OCI-M1 (cell line): ENCODE measurements at regions not wholly inside any gene's neighbourhood (a gene's known extent, or its start where the extent isn't known, plus 50 kb on each side); places are given as distances from the start of the nearest gene placed in this dataset.
"Not testable (repeated sequence)": the region's sequence is repeated elsewhere in the genome, so short reads cannot be mapped to it uniquely, and the experiment has no call there.

Source experiments
- DNase-seq: peaks from one replicate; lab custom pipeline; 2025; lab: John Stamatoyannopoulos, UW

DNA sequence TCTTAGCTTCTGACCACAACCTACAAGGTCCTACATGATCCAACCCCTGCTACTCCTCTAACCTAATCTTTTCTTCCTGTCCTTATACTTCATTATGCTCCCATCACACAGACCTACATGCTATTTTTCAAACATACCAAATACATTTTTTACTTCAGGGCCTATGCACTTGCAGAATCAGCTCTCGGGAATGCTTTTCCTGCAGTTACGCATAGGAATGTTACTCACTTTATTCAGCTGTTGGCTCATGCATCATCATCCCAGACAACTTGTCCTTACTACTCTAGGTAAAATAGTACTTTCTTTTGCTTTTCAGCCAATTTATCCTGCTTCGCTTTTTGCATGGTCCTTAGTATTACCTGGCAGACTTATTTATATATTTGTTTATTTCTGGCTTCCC, 105.6 kb downstream of the OXSM start:
- no peak for DNase-seq

DNA sequence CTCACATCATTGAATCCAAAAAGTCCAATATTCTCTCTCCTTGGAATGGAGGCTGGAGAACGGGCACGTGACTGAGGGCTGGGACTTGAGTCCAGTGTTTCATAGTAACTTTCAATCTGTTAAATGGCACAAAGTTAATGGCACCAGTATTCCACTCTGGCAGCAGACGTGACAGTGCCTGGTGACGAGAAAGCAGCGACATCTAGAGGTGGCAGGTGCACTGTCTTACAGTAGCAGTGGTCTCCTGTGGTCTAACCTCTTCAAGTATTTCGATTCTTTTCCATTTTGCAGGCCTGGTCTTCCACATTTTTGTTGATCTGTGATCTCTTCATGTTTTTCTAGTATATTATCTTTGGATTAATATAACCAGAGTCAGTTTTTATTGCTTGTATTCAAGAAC, 107.1 kb downstream of the OXSM start:
- DNase-seq: peak; percentile 63

DNA sequence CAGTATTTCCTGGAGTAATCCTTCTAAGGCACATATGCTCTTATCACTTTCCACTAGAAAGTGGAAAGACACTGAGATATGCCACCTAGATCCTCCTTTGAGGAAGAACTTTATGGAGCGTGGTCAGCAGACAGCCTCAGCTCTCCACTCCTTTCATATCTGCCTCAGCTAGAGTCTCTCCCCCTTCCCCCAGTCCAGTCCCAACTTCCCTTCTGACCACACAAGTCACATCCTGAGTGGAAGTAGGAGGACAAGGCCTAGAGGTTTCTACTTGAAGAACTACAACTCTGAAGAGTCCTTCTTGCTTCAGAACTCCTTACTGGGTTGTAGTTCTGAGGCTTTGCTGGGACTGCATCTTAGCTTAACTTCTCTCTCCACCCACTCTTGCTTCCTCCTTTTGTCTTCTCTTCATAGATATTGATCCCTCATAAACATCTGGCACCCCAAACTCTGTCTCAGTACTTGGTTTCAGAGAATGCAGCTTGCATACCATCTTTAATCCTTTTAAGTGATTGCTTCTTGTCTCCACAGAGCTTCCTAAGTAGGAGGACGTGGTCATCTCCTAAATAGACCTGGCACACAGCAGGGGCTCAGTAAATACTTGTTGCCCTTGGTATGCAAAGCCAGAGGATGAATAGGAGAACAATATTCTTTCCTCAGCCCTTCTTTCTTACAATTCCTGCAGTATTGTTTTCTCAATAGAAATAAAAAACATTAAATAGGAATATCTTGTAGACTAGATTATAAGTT, 109.6 kb downstream of the OXSM start:
- DNase-seq: peak; percentile 3

DNA sequence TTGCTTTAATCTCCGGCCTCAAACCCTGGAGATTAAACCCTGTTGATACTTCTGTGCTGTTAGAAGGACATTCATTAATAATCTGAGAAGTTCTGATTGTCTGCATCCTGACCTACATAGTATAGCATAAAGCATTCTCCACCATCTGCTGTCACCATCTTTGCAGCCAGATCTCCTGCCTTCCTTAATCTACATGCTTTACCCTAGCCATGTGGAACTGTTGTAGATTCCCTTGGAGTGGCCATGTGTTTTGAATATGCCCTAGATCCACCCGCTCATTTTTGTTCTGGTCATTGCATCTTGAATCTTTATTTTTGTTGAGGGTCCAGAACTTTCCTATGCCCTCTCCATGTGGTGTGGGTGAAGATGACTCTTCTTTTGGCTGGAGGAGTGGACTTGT, 110.3 kb downstream of the OXSM start:
- no peak for DNase-seq

DNA sequence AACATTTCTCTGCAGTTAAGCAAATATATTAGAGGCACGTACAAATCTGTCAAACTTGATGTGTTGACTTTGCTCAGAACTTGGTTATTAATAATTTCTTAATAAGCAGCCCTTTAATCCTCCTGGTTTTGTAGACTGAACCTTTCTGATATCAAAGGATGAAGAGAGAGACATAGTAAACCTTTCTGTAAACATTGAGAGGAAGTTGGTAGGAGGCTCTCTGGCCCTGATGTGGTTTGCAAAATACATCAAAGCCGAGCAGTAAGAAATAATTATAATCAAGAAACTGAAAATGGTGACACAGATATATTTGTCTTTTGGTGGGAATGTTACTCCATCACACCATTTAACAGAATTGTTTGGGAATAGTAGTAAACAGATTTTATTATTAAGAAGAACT, 111.9 kb downstream of the OXSM start:
- DNase-seq: no peak

DNA sequence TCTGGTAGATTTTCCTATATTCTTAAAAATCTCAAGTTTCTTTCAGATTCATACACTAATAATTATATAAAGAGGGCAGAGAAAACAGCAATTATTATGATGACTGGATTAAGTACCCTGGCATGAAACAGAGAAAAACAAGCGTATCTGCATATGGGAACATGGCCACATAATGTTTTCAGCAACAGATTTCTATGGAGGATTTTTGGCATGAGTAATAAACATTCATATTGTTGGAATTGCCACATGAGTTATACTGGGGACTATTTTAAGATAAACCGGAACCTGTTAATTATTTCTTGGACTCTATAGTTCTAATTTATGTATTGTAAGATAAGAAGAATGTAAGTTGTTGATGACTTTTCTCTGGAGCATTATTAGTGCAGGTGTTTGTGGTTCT, 112.7 kb downstream of the OXSM start:
- DNase-seq: no peak

DNA sequence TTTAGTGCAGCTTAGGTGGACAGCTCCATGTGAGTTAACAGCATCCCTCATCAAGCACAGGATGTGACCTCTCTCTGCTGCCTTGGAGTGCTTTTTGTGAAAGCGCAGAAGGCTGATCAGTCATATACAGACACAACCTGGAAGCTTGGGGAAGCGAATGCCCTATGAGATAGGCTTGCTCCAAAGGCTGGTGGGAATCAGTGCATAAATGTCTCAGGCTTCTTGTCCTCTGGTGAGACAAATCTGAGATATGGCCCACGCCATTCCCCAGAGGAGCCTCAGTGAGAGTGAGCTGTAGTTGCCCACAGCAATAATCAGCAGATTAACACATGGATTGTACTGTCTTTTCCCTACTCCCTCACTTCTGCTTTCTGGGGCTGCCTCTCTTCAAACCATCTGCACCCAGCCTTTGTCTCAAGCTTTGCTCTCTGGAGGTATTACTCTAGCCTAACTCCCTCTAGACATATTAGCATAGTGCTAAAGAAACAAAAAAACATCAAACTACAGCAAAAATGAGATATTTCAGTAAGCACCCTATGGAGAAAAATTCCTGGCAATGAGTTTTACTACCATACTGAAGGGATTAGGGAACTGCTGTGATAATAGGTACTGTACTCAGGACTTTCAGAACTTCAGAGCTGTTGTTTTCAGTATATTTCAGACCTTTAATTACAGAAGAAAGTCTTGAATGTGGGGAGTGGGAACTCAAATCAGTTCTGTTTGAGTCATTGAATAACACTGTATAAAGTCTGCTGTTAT, 113.7 kb downstream of the OXSM start:
- peak; percentile 65 for DNase-seq

DNA sequence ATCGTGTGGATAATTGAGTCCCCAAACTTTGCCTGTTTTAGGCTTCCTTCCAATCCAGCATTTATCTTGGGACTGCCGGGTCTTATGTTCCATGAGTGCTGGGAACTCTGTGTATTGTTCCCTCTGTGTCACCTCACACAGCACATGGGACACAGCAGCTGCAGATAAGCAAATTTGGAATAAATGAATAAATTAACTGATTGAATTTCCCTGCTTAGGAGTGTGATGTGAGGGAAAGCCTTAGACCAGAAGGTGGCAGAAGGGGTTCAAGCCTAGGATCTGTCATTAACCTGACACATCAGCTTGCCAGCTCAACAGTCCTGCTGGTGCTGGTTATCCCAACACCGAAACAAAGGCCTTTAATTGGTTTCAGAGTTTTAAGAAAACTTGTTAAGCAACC, 114.3 kb downstream of the OXSM start:
- DNase-seq: peak; percentile 46

DNA sequence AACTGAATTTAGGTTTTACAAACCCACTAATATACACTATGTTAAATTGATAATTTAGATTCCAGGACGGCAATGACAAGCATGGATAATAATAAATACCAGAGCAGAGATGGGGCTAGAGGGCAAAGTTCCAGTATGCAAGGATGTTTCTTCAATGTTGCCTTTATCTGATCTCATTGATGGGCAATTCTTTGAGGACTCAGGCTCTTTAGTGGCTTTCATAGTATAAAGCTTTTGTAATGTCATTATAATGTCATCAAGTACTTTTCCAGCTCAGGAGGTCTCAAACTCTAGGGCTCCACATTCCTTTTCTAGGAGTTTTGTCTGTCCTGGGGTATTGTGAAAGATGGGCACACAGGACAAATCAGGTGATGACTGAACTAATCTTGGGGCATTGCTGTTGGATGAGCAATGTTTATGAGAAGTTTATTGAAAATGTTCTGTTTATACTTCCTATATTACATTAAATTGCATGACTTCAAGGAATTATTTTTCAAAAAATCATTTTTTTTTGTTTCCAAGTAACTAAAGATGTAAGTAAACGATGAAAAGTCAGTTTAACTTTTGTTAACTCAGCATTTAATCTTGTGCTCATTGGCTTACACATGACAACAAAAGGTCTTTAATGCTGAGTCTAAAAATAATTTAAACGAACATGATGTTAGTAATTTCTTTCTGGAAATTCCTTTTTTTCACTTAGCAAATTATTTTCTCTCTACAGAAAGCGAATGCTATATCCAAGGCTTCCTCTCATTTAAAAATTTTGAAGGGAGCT, 116.4 kb downstream of the OXSM start:
- no peak for DNase-seq

DNA sequence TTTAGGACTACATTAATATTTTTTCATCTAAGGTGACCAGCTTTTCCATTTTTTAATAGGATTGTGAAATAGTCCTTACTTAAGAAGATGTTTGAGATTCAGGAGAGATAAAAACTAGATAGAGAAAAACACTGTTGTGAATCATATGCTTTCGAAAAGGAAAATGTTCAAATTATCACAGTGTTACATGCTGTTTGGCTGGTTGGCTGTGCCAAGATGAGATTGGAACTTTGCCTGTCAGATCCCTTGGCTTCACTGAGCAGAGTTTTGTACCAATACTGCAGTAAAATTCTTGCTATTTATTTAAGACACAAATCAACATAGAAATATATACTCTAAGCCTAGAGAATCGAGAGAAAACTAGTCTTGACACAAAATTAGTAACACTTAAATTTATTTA, 117.2 kb downstream of the OXSM start:
- DNase-seq: no peak

DNA sequence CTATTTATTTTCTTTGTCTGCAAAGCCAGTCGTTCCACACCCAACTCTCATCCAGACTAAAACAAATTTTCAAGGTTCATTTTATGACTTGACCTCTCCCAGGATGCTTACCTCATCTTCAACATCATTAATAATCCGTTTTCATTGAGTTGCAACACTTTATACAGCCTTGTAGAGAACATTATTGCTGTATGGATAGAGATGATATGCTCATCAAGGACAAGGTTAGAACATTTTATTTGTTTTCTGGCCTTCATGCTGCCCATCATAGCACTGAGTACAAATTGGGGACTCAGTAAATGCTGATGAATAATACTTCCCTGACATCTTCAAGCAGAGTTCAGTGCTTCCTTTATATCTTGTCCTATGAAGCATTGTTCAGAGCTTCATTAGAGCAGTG, 120.2 kb downstream of the OXSM start:
- DNase-seq: no peak

DNA sequence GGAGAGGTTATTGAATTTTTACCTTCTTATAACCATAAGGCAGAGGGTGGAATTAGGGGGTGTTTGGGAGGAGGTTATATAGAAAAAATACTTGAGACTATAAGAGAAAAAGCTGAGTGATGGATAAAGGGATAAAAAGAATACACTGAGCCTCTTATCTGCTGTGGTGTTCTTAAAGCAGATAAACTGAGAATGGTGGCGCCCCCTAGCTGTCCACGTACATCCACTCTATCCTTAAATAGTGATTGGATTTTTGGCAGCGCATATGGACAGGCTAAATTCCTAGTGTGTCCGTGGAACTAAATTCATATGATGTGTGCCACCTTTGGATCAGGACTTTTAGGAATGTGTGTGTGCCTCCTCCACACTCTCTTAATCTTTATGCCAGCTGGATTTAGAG, 121.1 kb downstream of the OXSM start:
- peak; percentile 60 for DNase-seq

DNA sequence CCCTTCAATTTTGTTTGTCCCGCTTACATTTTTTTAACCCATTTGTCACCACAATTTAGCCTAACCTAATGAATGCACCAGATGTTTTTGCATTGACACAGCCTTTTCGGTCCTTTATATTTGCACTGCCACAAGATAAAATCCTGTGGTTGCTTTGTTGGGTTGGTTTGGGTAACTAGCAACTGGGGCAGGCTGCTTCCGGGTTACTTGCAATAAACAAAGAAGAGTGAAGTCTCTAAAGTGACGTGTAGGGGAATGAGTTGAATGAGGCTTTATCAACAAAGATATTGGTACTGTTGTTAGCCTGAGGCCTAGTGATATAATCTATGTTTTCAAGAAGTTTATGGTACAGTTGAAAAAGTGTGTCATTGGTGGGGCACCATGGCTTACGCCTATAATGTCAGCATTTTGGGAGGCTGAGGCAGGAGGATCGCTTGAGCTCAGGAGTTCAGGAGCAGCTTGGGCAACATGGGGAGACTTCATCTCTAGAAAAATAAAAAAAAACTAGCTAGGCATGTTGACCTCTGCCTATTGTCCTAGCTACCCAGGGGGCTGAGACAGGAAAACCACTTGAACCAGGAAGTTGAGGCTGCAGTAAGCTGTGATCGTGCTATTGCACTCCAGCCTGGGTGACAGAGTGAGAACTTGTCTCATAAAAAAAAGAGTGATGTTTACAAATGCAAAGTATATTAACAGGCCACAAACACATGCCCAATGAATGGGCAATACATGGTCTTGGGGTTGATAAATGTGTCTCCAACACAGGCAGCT, 121.8 kb downstream of the OXSM start:
- DNase-seq: no peak

DNA sequence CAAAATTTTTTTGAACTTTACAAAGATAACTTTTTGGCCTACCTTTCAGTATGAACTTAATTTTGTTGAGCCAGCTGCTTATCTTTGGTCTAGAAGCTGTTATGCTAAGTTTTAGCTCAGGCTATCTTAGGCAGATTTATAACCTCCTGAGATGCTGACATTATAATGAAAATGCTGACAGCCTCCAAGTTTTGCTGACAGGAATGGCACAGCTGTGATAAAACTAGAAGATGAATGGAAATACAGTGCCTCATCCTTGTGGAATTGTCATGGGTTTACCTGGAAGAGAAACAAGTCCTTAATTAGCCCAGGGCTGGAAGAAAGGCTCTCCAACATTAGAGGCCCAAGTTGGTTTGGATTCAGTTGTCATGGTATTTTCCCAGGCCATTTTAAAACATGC, 123.3 kb downstream of the OXSM start:
- no peak for DNase-seq

DNA sequence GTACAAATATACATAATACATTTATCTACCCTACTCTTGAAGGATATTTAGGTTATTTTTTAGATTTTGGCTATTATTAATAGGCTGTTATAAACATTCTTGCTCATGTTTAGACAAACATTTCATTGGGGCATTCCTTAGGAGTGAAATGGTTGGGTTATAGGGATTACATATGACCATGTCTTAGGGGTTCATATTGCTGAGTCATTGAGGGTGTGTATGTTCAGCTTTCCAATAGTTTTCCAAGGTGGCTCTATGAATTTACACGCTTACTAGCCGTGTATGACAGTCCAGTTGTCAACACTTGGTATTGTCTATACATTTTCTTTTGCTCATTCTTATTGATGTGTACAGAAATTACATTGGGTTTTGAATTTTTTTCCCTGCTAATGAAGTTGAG, 125.8 kb downstream of the OXSM start:
- no peak for DNase-seq

DNA sequence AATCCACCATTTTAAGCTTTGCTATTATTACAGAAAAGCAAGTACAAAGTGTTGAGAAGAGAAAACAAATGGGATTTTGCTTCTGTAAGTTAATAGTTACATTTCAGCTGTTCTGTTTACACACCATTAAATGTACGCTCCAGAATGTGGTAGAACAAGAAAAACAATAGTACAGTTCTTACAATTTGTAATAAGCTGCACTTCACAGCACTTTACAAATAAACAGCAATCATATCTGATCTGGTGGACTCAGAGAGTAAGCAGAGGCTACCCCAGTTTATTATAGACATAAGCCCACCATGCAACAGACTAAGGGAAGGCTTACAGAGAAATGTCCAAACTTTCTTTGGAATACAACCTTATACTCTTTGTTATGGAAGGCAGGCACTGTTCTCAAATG, 126.4 kb downstream of the OXSM start:
- no peak for DNase-seq

DNA sequence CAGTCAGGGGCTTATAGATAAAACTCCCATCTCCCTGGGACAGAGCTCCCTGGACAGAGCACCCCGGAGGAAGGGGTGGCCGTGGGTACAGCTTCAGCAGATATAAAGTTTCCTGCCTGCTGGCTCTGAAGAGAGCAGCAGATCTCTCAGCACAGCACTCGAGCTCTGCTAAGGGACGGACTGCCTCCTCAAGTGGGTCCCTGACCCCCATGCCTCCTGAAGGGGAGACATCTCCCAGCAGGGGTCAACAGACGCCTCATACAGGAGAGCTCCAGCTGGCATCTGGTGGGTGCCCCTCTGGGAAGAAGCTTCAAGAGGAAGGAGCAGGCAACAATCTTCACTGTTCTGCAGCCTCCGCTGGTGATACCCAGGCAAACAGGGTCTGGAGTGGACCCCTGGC, 142.1 kb downstream of the OXSM start:
- not testable (repeated sequence) for DNase-seq

DNA sequence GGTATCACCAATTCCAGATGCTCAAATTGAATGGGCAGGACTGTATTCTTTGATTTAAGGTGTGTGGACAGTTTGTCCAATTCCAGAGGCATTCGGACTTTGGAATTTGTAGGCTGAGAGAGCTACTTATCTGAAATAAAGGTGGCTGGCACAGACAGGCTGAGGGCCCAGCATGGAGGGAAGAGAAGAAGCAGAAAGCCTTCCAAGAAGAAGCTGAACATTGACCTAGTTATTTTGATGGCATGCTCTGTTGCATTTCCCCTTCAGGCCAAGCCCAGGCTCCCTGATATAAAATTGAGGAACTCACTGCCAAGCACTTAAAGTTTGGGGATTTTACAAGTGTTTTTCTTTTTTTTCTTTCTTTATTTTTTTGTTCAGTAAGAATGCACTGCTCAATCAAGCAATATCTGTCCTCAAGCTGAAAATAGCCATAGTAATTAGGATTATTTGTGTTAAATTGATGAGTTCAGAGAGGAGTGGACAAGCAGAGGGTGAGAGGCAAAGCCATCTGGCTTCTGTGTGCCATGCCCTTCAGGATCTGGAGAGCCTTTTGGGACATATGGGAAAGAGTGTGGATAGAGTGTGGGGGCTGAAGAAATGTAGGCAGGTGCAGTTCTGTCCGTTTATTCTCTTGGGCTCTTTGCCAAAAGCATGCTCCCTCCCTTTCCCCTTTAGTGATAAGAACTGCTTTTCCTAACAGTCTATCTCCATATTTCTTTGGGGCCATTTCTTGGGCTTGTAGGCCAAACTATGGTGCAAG, 148.9 kb downstream of the OXSM start:
- DNase-seq: no peak

DNA sequence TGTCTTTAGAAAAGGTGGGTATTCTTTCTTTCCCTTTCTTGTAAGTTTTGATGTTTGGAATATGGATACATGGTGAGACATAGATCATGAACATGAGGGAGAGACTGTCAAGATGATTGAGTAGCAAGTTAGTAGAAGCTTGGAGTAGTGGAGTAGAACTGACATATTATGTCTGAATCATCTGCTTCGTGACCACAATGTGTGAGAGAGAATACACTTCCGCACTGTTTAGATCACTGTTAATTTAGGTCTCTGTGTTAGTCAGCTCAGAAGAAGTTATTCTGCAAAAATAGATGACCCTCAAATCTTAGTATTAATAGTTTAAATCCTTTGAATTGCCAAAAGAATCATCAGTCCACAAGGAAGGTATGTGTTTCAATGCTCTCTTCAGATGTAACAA, 151.0 kb downstream of the OXSM start:
- DNase-seq: no peak

DNA sequence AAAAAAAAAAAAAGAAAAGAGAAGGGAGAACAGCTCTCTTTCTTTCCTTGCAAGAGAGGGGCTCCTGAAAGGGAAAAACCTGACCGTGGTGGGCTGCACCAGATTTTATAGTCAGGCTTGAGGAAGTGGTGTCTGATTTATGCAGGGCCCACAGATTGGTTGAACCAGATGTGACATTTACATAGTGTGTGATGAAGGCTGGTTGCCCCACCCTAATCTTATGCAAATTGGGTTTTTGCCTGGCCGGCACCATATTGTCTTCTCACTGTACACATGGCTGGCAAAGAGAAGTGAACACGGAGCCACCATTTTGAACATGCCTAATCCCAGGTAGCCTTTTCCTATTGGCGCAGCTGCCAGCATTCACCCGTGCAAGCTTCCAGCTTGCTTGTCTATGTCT, 154.4 kb downstream of the OXSM start:
- no peak for DNase-seq

DNA sequence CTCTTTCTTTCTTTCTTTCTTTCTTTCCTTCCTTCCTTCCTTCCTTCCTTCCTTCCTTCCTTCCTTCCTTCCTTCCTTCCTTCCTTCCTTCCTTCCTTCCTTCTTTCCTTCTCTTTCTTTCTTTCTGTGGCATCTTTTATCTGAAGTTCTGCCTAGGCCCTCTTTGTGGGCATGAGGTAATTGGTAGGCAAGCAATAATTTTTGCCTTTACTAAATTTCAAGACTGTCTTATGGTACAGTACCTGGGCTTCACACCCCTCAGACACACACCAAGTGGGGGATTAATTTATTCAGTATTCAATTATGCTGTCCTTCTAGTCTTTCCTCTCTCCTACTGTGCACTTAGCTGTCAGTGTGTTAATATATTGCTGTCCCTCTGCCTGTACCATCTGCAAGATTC, 155.5 kb downstream of the OXSM start:
- DNase-seq: no peak
